Raji (cell line): ENCODE measurements at regions not wholly inside any gene's neighbourhood (a gene's known extent, or its start where the extent isn't known, plus 50 kb on each side); places are given as distances from the start of the nearest gene placed in this dataset.

ENCODE experiments used
- POLR2A ChIP-seq: IDR thresholded peaks from 2 replicates; pipeline ENCODE4 v1.6.1; 2011; ENCODE audit warnings: low read depth, low read length, control low read depth; ENCODE audit not compliant: insufficient read depth

DNA sequence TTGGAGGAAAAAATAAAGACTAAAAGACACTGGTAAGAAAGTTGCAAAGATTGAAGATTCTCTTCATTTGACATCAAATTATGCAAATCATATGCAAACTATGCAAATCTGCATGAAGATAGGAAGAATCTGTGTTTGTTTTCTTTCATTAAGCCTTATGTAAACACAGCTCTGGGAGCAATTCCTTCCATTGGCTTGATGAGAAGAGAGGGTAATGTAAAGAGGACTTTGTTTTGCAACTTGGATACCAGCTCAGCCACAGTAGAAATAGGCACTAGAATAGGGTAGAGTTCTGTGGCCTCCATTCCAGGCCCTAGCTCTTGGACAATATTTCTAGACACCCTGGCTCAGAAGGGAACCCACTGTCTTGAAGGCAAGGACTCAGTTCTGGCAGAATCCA lies 388.4 kb upstream of the RASGEF1B start:
- TF ChIP-seq POLR2A: no peak

- no peak for TF ChIP-seq POLR2A
These were observed 382.7 kb upstream of the RASGEF1B start for GRCh38 chr4:81854406-81854805.

- TF ChIP-seq POLR2A: no peak
These were observed 380.5 kb upstream of the RASGEF1B start for GRCh38 chr4:81852031-81852715.

DNA sequence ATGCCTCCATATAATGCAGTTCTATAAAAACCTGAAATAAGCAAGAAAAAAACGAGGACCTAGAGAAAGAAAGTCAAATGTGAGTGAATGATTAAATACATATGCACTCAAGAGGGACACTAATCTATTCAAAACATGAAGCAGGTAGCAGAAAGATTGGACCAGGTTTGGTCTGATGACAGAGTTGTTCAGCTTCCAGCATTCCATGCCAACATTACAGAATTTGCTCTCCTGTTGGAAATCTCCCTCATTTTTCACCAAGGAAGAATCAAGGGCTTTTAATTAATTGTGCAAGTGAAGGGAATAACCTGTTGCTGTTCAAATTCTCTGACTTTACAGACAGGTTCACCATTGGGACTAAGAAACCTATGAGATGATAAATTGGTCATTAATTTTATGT lies 379.0 kb upstream of the RASGEF1B start:
- TF ChIP-seq POLR2A: no peak

DNA sequence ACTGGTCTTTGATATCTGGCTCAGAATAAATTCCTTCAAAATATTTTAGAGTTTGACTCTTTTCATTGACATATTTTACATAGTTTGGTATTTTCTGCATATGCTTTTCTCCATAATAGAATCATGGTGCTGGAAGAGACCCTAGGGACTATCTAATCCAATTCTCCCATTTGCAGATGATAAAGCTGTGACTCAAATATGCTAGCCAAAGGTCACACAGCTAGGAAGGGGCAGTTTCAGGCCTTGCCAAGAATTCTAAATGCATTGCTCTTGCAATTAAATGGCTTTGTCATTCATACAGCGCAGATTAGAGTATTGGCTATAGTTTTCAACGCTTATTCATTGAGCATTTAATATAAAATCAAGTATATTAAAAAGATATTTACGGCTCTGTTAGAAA lies 374.1 kb upstream of the RASGEF1B start:
- no peak for TF ChIP-seq POLR2A

DNA sequence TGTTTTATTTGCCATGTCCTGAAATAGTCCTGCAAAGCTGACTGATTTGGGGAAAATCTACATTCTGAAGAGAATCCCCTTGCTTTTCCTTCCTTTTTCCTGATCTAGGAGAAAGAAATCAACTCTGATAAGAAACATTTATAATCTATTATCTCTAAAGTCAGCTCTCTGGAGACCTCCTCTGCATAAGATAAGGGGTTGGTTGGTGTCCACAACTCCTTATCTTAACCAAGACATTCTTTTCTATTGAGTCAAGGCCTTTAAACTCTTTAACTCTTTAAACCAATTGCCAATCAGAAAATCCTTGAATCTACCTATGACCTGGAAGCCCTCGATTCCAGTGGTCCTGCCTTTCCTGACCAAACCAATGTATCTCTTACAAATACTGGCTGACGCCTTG lies 373.6 kb upstream of the RASGEF1B start:
- TF ChIP-seq POLR2A: no peak

GRCh38 chr4:81844717-81845116 lies 373.0 kb upstream of the RASGEF1B start:
- TF ChIP-seq POLR2A: no peak

DNA sequence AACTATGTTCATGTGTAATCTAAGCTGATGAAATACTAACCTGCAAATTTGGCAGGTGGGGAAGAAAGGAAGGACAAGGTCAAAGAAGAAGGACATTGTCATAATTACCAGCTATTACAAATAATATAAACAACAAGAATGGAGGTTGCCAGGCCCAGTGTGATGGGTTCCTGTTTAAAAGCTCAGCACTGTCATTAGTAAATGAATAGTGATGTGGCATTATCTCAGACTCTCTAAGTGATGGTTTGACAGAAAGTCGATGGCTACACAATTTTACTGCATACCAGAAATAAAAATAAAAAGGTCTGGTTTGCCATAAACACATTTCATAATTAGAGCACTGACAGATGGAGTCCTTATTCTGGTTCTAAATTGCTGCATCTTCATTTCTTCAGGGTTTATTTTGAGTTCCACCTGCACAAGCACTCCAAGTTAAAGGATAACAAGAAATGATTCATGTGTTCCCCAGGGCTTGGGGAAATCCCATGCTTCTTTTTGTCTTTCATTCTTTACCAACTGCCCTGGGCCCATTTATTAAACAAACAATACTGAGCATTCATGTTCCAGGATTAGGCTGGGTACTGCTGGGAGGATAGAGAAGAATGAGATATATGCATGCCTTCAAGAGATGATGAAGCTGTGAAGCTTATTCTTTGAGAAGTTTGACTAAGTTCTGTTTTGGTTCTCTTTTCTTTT lies 367.8 kb upstream of the RASGEF1B start:
- TF ChIP-seq POLR2A: no peak

- no peak for TF ChIP-seq POLR2A
These were observed 366.9 kb upstream of the RASGEF1B start for GRCh38 chr4:81838586-81838985.

DNA sequence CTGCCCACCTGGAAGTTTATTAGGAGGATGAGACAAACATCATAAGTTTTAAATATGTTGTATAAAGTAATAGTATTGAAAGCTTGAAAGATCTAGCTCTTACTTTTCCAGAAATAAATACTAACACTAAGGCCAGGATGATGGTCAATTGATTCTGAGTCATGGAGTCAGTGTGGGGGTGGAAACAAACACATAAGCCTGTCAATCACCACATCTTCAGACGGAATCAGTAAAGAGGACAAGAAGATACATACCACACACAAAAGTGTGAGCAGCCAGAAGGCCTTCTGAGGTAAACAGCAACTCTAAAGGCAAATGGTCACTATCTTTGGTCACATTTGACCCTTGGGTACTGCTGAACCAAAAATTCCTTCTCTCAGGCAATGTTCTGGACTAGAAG lies 365.0 kb upstream of the RASGEF1B start:
- TF ChIP-seq POLR2A: no peak

DNA sequence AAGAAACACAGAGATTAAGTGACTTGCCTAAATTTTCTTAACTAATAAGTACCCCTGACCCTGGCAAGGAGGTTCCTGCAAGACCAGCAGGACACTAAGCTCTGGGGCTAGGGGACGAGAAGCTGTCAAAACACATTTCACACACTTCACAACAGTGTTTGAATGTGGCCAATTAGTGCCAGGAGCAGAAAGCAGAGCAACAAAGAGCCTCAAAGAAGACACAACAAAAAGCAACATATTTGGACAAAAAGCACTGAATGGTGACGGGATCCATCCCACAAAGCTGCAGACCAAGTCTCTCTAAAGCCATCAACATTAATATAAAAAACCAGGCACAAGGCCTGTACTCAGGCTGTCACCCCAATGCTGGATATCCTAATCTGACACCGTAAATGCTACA lies 361.9 kb upstream of the RASGEF1B start:
- no peak for TF ChIP-seq POLR2A

- no peak for TF ChIP-seq POLR2A
These were observed 357.3 kb upstream of the RASGEF1B start for GRCh38 chr4:81828991-81829390.

DNA sequence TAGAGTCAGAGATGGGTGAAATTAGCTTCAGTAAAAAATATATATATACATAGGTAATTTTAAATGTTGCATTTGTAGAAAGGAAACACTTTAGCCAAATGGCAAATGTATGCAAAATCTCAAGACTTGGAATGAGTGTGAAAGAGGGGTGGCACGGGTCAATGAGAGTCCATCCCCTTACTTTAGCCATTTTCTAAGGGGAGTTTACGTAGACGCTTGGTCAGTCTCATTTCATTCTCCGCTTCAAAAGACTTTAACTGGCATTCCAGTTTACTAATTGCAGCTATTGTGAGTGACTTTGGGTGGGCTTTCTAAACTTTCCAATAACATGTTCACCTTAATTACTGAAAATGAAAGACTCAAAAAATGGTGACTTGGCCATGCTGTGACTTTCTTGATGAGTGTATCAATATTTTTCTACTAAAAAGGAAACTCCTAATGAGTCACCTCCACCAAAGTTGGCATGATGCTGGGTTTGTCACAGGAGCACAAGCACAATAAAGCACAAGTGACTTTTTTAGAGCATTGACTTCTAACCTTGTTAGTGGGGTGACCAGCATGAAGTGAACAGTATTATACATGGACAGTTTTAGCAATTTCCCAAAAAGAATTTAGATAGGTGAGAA lies 356.0 kb upstream of the RASGEF1B start:
- TF ChIP-seq POLR2A: no peak

DNA sequence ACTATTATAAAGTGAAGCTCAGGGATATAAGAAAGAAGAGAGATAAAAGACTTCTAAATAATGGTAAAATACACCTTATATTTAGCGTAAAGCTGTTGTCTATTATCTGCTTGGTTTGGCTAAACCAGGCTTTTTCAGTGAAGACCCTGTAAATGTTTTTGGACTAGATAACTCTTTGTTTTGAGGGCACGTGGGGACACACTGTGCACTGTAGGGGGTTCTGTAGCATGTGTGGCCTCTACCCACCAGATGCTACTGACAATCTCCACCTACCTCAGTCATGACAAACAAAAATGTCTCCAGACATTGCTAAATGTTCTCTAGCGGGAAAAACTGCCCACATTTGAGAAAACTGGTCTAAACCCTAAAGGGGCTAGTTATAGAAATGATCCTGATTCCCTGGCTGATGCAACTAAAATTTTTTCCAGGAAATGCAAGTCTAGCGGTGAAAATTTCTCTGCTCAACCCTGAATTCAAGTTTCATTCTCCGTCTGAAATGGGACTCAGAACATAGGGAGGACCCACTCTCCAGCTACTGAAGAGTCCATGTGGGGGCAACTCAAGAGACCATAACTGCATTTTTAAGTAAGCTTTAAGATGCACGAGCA lies 355.2 kb upstream of the RASGEF1B start:
- TF ChIP-seq POLR2A: no peak

DNA sequence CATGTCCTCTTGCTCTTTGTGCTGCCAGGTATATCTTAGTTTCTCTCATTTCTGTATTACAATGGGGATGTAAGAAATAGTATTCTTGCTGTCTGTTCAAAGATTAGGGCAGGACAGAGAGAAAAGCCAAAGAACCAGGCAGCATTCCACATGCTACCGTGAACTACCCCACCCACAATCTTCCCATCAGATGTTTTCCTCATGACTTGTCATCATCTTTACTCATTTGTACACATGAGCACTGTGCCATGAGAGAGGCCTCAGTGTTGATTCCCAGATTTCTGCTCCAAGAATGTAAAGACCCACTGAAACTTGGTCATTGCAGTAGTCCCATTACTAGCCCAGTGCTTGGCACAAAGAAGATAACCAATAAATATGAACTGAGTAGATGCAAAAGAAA lies 354.6 kb upstream of the RASGEF1B start:
- TF ChIP-seq POLR2A: no peak

- TF ChIP-seq POLR2A: no peak
These were observed 346.7 kb upstream of the RASGEF1B start for GRCh38 chr4:81818385-81818920.
